Suprapubic skin (tissue), 3 donors: ENCODE measurements at regions not wholly inside any gene's neighbourhood (a gene's known extent, or its start where the extent isn't known, plus 50 kb on each side); places are given as distances from the start of the nearest gene placed in this dataset.

Source experiments
- POLR2AphosphoS5 ChIP-seq, 3 donors: sonication (generic); formaldehyde crosslinking; IDR thresholded peaks; one replicate each; pipeline ENCODE4 v1.6.1; 2017; ENCODE audit warnings: antibody characterized with exemption in 3 of 3
- TF ChIP-seq, protein P1 (sequence below), 2 donors: fragments of 200-600 bp in 1 of 2; fragments of 450-650 bp in 1 of 2; sonication (generic) in 1 of 2; IDR thresholded peaks; one replicate each; pipeline ENCODE4 v1.5.1; 2016 to 2019; ENCODE audit warnings: antibody characterized with exemption in 2 of 2, mild to moderate bottlenecking in 1 of 2, moderate library complexity in 1 of 2

DNA sequence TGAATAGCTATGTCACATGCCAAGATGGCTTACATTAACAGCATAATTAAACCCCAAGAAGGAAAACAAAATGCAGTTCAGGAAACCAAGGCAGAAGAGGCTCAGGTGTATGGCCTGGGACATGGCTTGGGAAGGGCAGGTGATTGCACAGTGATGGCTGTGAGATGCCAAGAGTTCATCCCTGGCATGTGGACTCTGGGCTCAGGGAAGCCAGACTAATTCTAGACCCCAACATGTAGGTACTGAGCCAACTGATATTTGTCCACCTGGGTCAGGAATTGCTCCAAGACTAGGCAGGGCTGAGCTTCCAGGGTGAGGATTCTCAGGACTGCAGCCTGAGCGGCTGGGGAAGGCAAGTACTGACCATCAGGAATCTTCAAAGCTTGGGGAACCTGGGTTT, 218.4 kb upstream of the PIK3R1 start:
- TF ChIP-seq, protein P1, sequence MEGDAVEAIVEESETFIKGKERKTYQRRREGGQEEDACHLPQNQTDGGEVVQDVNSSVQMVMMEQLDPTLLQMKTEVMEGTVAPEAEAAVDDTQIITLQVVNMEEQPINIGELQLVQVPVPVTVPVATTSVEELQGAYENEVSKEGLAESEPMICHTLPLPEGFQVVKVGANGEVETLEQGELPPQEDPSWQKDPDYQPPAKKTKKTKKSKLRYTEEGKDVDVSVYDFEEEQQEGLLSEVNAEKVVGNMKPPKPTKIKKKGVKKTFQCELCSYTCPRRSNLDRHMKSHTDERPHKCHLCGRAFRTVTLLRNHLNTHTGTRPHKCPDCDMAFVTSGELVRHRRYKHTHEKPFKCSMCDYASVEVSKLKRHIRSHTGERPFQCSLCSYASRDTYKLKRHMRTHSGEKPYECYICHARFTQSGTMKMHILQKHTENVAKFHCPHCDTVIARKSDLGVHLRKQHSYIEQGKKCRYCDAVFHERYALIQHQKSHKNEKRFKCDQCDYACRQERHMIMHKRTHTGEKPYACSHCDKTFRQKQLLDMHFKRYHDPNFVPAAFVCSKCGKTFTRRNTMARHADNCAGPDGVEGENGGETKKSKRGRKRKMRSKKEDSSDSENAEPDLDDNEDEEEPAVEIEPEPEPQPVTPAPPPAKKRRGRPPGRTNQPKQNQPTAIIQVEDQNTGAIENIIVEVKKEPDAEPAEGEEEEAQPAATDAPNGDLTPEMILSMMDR (IDR thresholded peaks at IDR 0.05) = no peak
- TF ChIP-seq POLR2AphosphoS5 (IDR thresholded peaks at IDR 0.05) = no peak
